Suprapubic skin (tissue), 3 donors: ENCODE measurements at regions not wholly inside any gene's neighbourhood (a gene's known extent, or its start where the extent isn't known, plus 50 kb on each side); places are given as distances from the start of the nearest gene placed in this dataset.

Experiments used
- POLR2AphosphoS5 ChIP-seq, 3 donors: sonication (generic); formaldehyde crosslinking; IDR thresholded peaks; one replicate each; pipeline ENCODE4 v1.6.1; 2017; ENCODE audit warnings: antibody characterized with exemption in 3 of 3
- TF ChIP-seq, protein P1 (sequence below), 2 donors: fragments of 200-600 bp in 1 of 2; fragments of 450-650 bp in 1 of 2; sonication (generic) in 1 of 2; IDR thresholded peaks; one replicate each; pipeline ENCODE4 v1.5.1; 2016 to 2019; ENCODE audit warnings: antibody characterized with exemption in 2 of 2, mild to moderate bottlenecking in 1 of 2, moderate library complexity in 1 of 2

DNA sequence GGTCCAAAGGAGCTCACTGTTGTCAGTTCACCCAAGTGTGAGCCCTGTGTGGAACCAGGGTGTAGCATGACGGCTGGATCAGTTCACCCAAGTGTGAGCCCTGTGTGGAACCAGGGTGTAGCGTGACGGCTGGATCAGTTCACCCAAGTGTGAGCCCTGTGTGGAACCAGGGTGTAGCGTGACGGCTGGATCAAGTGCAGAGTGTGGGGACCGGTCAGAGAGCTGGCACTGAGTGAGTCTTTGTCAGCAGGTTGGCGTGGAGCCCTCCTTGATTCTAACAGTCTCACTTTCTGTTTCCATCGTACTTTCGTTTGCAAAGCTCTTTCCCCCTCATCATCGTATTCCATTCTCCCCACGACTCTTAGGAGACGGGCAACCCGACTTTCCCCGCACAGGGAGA lies 57.9 kb upstream of the DLG1 start:
- TF ChIP-seq, protein P1, sequence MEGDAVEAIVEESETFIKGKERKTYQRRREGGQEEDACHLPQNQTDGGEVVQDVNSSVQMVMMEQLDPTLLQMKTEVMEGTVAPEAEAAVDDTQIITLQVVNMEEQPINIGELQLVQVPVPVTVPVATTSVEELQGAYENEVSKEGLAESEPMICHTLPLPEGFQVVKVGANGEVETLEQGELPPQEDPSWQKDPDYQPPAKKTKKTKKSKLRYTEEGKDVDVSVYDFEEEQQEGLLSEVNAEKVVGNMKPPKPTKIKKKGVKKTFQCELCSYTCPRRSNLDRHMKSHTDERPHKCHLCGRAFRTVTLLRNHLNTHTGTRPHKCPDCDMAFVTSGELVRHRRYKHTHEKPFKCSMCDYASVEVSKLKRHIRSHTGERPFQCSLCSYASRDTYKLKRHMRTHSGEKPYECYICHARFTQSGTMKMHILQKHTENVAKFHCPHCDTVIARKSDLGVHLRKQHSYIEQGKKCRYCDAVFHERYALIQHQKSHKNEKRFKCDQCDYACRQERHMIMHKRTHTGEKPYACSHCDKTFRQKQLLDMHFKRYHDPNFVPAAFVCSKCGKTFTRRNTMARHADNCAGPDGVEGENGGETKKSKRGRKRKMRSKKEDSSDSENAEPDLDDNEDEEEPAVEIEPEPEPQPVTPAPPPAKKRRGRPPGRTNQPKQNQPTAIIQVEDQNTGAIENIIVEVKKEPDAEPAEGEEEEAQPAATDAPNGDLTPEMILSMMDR (IDR thresholded peaks at IDR 0.05), result no peak
- no peak for TF ChIP-seq POLR2AphosphoS5 (IDR thresholded peaks at IDR 0.05)
